OCI-LY3 (cell line): ENCODE measurements at regions not wholly inside any gene's neighbourhood (a gene's known extent, or its start where the extent isn't known, plus 50 kb on each side); places are given as distances from the start of the nearest gene placed in this dataset.

Experiments used
- EZH2phosphoT487 ChIP-seq: fragments of 200-600 bp; shearing (Covaris generic); IDR thresholded peaks from 2 replicates; pipeline ENCODE4 v1.6.1; 2018; ENCODE audit warnings: antibody characterized with exemption, mixed run types, low read depth
- TF ChIP-seq, protein P1 (sequence below): fragments of 200-600, 300-600 bp; sonication (generic); IDR thresholded peaks from 2 replicates; pipeline ENCODE4 v1.5.1; 2014; ENCODE audit warnings: antibody characterized with exemption, low read length, low read depth

DNA sequence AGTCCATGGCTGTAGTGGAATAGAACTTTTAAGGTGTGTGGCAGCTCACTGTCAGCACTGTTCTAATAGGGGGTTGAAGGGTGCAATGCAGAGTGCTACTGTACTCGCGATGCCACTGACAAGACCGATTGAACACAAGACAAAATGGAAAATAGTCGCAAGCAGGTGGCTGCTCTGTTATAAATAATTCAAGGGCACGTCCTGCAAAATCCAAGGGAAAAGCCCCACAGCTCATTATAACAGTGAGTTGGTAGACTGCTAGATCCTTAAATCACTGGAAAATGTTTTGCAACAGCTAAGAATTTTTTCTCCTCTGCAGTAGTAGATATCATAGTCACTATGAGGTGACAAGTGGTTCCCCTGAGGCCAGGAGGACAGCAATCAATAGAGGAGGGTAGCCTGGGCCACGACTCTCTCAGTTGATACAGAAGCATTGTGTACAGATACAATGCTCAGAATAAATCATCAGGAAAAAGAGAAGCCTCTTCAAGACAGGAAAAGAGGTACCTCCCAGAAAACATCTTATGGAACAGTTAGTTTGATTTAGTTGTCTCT, 926.3 kb downstream of the TLE4 start:
- TF ChIP-seq, protein P1, sequence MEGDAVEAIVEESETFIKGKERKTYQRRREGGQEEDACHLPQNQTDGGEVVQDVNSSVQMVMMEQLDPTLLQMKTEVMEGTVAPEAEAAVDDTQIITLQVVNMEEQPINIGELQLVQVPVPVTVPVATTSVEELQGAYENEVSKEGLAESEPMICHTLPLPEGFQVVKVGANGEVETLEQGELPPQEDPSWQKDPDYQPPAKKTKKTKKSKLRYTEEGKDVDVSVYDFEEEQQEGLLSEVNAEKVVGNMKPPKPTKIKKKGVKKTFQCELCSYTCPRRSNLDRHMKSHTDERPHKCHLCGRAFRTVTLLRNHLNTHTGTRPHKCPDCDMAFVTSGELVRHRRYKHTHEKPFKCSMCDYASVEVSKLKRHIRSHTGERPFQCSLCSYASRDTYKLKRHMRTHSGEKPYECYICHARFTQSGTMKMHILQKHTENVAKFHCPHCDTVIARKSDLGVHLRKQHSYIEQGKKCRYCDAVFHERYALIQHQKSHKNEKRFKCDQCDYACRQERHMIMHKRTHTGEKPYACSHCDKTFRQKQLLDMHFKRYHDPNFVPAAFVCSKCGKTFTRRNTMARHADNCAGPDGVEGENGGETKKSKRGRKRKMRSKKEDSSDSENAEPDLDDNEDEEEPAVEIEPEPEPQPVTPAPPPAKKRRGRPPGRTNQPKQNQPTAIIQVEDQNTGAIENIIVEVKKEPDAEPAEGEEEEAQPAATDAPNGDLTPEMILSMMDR = no peak
- TF ChIP-seq EZH2phosphoT487 = no peak
